HCT116 (cell line): ENCODE measurements at regions not wholly inside any gene's neighbourhood (a gene's known extent, or its start where the extent isn't known, plus 50 kb on each side); places are given as distances from the start of the nearest gene placed in this dataset.

Experiments used
- EGR1 ChIP-seq: IDR thresholded peaks from 2 replicates; pipeline ENCODE4 v1.6.1; 2012; ENCODE audit warnings: low read depth
- ELF1 ChIP-seq: IDR thresholded peaks from 2 replicates; pipeline ENCODE4 v1.6.1; 2012; ENCODE audit warnings: low read depth, borderline replicate concordance
- EZH2 ChIP-seq: fragments of 200-600 bp; sonication (generic); IDR thresholded peaks from 2 replicates; pipeline ENCODE4 v1.6.1; 2017; ENCODE audit warnings: antibody characterized with exemption, mixed run types
- EZH2phosphoT487 ChIP-seq: fragments of 200-600 bp; IDR thresholded peaks from 2 replicates; pipeline ENCODE4 v1.6.1; 2018; ENCODE audit warnings: antibody characterized with exemption, borderline replicate concordance
- JUND ChIP-seq: IDR thresholded peaks from 2 replicates; pipeline ENCODE4 v1.6.1; 2012
- POLR2A ChIP-seq: IDR thresholded peaks from 2 replicates; pipeline ENCODE4 v1.7.0; 2011; ENCODE audit warnings: borderline replicate concordance; ENCODE audit not compliant: insufficient read depth, insufficient read length; ENCODE audit errors: extremely low read depth
- SIN3A ChIP-seq: IDR thresholded peaks from 2 replicates; pipeline ENCODE4 v1.6.1; 2012; ENCODE audit warnings: low read depth
- TCF7L2 ChIP-seq: IDR thresholded peaks from 2 replicates; pipeline ENCODE4 v1.7.0; 2011; ENCODE audit warnings: borderline replicate concordance, inconsistent platforms; ENCODE audit not compliant: insufficient read depth, insufficient read length; ENCODE audit errors: extremely low read depth
- YY1 ChIP-seq: IDR thresholded peaks from 2 replicates; pipeline ENCODE4 v1.6.1; 2011; ENCODE audit warnings: low read length, low read depth, moderate library complexity, mild to moderate bottlenecking; ENCODE audit not compliant: insufficient replicate concordance; ENCODE audit errors: extremely low read depth
- ZFX ChIP-seq: fragments of 450-650 bp; IDR thresholded peaks from 2 replicates; pipeline ENCODE4 v1.6.1; 2017
- TF ChIP-seq, protein P1 (sequence below), 3 experiments: fragments of 200-600 bp in 1 of 3; sonication (generic) in 1 of 3; IDR thresholded peaks in 2 of 3; conservative IDR thresholded peaks in 1 of 3; 2 replicates each; pipeline ENCODE4 v1.5.1; 2012 to 2017; ENCODE audit warnings: low read depth in 2 of 3, low read length in 2 of 3, antibody characterized with exemption in 1 of 3, borderline replicate concordance in 1 of 3, control low read depth in 1 of 3, mild to moderate bottlenecking in 1 of 3, mixed read lengths in 1 of 3, mixed run types in 1 of 3, moderate library complexity in 1 of 3; ENCODE audit not compliant: insufficient read depth in 1 of 3
- TF ChIP-seq, protein P2 (sequence below): IDR thresholded peaks from 2 replicates; pipeline ENCODE4 v1.6.1; 2012
- TF ChIP-seq, protein P3 (sequence below): IDR thresholded peaks from 2 replicates; pipeline ENCODE4 v1.6.1; 2012
- TF ChIP-seq, protein P4 (sequence below): IDR thresholded peaks from 2 replicates; pipeline ENCODE4 v1.6.1; 2012; ENCODE audit warnings: low read depth

DNA sequence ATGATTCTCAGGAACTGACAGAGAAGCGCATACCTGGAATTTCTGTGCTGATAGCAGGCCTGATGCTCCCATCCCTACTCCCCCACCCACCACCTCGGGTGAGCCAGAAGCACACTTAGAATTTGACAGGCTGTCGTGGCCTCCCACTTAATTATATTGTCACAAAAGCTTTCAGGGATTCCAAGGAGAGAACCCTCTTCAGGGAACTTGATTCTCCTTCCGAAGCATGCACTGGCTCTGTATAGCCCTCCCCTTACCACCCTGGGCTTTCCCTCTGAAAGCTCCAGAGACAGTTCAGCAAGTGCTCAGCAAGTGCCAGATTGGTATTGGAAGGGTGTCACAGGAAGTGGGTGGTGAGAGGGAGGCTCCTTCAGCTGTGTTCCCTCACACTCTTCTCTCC, 252.5 kb upstream of the SIX2 start:
- TF ChIP-seq SIN3A (no peak), JUND (no peak), EZH2phosphoT487 (no peak), EZH2 (no peak), POLR2A (no peak), TCF7L2 (no peak), EGR1 (no peak), YY1 (no peak), ZFX (no peak), ELF1 (no peak)
- TF ChIP-seq, protein P1, sequence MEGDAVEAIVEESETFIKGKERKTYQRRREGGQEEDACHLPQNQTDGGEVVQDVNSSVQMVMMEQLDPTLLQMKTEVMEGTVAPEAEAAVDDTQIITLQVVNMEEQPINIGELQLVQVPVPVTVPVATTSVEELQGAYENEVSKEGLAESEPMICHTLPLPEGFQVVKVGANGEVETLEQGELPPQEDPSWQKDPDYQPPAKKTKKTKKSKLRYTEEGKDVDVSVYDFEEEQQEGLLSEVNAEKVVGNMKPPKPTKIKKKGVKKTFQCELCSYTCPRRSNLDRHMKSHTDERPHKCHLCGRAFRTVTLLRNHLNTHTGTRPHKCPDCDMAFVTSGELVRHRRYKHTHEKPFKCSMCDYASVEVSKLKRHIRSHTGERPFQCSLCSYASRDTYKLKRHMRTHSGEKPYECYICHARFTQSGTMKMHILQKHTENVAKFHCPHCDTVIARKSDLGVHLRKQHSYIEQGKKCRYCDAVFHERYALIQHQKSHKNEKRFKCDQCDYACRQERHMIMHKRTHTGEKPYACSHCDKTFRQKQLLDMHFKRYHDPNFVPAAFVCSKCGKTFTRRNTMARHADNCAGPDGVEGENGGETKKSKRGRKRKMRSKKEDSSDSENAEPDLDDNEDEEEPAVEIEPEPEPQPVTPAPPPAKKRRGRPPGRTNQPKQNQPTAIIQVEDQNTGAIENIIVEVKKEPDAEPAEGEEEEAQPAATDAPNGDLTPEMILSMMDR (IDR thresholded peaks at IDR 0.05 in 2 of 3, conservative IDR thresholded peaks at IDR 0.05 in 1 of 3; ENCODE audit: borderline replicate concordance in 1 of 3, insufficient read depth in 1 of 3, low read depth in 2 of 3, low read length in 2 of 3) = no peak
- TF ChIP-seq, protein P2, sequence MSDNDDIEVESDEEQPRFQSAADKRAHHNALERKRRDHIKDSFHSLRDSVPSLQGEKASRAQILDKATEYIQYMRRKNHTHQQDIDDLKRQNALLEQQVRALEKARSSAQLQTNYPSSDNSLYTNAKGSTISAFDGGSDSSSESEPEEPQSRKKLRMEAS = no peak
- TF ChIP-seq, protein P3, sequence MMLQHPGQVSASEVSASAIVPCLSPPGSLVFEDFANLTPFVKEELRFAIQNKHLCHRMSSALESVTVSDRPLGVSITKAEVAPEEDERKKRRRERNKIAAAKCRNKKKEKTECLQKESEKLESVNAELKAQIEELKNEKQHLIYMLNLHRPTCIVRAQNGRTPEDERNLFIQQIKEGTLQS = no peak
- TF ChIP-seq, protein P4, sequence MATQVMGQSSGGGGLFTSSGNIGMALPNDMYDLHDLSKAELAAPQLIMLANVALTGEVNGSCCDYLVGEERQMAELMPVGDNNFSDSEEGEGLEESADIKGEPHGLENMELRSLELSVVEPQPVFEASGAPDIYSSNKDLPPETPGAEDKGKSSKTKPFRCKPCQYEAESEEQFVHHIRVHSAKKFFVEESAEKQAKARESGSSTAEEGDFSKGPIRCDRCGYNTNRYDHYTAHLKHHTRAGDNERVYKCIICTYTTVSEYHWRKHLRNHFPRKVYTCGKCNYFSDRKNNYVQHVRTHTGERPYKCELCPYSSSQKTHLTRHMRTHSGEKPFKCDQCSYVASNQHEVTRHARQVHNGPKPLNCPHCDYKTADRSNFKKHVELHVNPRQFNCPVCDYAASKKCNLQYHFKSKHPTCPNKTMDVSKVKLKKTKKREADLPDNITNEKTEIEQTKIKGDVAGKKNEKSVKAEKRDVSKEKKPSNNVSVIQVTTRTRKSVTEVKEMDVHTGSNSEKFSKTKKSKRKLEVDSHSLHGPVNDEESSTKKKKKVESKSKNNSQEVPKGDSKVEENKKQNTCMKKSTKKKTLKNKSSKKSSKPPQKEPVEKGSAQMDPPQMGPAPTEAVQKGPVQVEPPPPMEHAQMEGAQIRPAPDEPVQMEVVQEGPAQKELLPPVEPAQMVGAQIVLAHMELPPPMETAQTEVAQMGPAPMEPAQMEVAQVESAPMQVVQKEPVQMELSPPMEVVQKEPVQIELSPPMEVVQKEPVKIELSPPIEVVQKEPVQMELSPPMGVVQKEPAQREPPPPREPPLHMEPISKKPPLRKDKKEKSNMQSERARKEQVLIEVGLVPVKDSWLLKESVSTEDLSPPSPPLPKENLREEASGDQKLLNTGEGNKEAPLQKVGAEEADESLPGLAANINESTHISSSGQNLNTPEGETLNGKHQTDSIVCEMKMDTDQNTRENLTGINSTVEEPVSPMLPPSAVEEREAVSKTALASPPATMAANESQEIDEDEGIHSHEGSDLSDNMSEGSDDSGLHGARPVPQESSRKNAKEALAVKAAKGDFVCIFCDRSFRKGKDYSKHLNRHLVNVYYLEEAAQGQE = no peak
